Stimulated activated naive CD8-positive, alpha-beta T cell treated with anti-CD3 and anti-CD28 coated beads, Interleukin-15, amount 100 ng/mL, for 72 hours (primary cell): ENCODE measurements at regions not wholly inside any gene's neighbourhood (a gene's known extent, or its start where the extent isn't known, plus 50 kb on each side); places are given as distances from the start of the nearest gene placed in this dataset.

ENCODE experiments used
- ATAC-seq: fragments of 150-1000 bp; cut with Tn5 transposase; 2 replicates; pipeline ENCODE4 v1.10.0; 2021; ENCODE audit warnings: mild to moderate bottlenecking, moderate library complexity
- DNase-seq, 2 donors: peaks; one replicate each; pipeline ENCODE4 v3.0.0; 2021 to 2022
- H3K27ac Mint-ChIP-seq, 2 donors: one replicate each; pipeline ENCODE4 v1.8.0; 2022; ENCODE audit warnings: mild to moderate bottlenecking in 2 of 2, mixed read lengths in 2 of 2, moderate library complexity in 2 of 2
- H3K27me3 Mint-ChIP-seq: one replicate; pipeline ENCODE4 v1.8.0; 2022; ENCODE audit warnings: mixed read lengths
- H3K4me1 Mint-ChIP-seq: one replicate; pipeline ENCODE4 v1.8.0; 2022; ENCODE audit warnings: mild to moderate bottlenecking, mixed read lengths
- H3K4me3 Mint-ChIP-seq, 2 donors: one replicate each; pipeline ENCODE4 v1.8.0; 2022; ENCODE audit warnings: mild to moderate bottlenecking in 2 of 2, mixed read lengths in 2 of 2, moderate library complexity in 1 of 2
- H3K9me3 Mint-ChIP-seq, 2 donors: one replicate each; pipeline ENCODE4 v1.8.0; 2022; ENCODE audit warnings: mixed read lengths in 2 of 2

DNA sequence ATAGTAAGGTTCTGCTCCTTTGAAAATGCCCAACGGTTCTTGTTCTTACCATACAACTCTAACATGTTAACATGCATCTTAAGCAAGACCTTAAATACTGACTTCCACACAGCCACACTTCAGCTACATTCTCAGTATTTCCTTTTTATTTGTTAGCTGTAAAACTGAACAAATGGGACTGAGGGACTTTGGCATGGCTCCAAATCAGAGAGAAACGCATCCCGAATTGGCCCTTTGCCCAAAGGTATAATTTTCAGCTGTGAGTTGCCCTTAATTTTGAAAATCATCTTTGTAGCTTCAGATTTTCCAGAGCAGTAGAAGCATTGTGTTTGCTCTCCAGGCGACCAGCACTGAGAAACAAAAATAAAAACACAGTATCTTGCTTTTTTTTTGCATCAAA lies 56.4 kb downstream of the NEUROD6 start:
- Mint-ChIP-seq H3K4me3 (no peak overlapping the region), H3K4me1 (no peaks in the 10 kb centered on the region), H3K27me3 (no peaks in the 10 kb centered on the region), H3K9me3 (peaks cover 0 to 4% of the 10 kb centered on the region in 2 donors), H3K27ac (no peak overlapping the region)
- no peak for ATAC-seq
- no peak for DNase-seq

DNA sequence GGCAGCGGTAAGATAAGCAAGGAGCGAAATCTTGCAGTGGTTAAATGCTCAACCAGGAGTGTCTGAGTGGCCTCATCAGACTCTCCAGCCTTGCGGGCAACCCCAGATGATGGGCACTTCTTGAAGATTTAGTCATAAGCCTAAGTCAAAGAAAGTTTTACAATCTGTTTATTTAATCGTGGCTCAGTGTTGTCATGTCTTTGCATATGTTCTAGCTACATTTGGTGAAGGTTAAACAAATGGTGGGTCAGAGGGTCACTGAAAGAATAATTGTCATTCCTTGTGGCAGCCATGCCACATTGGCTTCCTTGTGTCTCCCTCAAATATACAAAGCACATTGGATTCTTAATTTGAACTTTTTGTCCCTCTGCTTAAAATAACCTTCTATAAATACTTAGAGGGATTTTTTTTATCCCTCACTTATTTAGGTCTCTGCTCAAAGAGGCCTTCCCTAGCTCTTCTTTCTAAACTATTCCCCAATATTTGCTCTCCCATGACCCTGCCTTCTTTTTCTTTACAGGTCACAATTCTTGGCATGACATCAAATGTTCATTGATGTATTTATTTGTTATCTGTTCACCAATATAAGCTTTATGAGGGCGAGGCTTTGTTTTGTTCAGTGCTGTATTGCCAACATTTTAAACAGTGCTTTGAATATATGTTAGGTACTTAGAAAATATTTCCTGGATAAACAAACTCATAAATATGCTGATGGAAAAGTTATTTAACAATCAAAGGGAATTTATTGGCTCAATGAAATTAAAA lies 68.7 kb downstream of the NEUROD6 start:
- H3K27me3 Mint-ChIP-seq, result no peaks in the 10 kb centered on the region
- no peak for ATAC-seq
- no peaks in the 10 kb centered on the region for H3K9me3 Mint-ChIP-seq
- no peak for DNase-seq
- H3K4me1 Mint-ChIP-seq, result no peaks in the 10 kb centered on the region
- H3K27ac Mint-ChIP-seq, result no peak overlapping the region
- H3K4me3 Mint-ChIP-seq, result no peak overlapping the region

DNA sequence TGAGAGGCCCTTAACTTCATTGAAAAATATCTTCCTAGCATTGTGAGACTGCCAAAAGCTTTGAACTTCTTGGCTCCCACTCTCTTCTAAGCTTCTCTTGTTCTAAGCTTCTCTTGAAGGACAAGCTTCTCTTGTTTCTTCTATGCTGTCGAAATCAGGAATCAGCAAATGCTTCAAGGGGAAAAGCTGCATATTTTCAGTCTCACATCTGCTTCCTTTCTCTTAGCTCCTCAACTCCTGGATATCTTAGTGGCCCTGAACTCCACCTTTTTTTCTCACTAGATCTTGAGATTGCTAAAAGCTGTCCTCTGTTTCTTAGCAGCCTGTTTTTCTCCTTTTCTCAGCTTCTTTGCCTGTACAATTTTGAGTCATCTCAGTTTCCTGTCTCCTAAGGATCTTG lies 73.0 kb downstream of the NEUROD6 start:
- Mint-ChIP-seq H3K4me3 (no peak overlapping the region), H3K4me1 (no peaks in the 10 kb centered on the region), H3K27ac (no peak overlapping the region), H3K9me3 (no peaks in the 10 kb centered on the region), H3K27me3 (no peaks in the 10 kb centered on the region)
- no peak for DNase-seq
- ATAC-seq, result no peak

DNA sequence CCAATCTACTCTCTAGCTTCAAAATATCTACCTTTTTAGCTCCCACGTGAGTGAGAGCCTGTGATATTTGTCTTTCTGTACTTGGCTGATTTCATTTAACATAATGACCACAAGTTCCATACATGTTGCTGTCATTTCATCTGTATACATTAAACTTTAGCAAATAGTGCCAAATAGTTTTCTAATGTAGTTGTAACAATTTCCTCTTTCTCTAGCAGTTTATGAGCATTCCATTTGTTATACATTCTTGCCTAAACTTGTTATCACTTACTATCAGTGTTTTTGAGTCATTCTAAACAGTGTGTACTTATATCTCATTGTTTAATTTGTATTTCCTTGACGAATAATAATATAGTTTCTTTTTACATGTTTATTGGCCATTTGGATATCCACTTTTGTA lies 77.2 kb downstream of the NEUROD6 start:
- no peak for DNase-seq
- no peaks in the 10 kb centered on the region for H3K9me3 Mint-ChIP-seq
- H3K27me3 Mint-ChIP-seq, result no peaks in the 10 kb centered on the region
- no peak overlapping the region for H3K27ac Mint-ChIP-seq
- ATAC-seq, result no peak
- H3K4me3 Mint-ChIP-seq, result no peak overlapping the region
- H3K4me1 Mint-ChIP-seq, result no peaks in the 10 kb centered on the region

DNA sequence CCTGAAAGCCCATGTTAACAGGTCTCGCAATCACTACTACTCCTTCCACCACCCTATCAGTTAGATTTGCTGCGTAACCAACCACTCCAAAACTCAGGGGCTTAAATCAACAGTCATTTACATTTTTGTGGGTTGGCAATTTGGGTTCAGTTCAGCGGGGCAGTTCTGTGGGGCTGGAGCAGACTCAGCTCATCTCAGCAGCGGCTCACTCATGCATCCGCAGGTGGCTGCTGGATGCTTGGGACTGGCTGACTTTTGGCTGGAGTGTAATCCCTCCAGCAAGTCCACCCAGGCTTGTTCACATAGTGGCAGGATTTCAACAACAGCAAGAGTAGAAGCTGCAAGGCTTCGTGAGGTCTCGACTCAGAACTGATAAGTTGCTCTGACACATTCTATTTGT lies 79.2 kb downstream of the NEUROD6 start:
- DNase-seq (no peak), ATAC-seq (no peak)
- H3K4me3 Mint-ChIP-seq, result no peak overlapping the region

DNA sequence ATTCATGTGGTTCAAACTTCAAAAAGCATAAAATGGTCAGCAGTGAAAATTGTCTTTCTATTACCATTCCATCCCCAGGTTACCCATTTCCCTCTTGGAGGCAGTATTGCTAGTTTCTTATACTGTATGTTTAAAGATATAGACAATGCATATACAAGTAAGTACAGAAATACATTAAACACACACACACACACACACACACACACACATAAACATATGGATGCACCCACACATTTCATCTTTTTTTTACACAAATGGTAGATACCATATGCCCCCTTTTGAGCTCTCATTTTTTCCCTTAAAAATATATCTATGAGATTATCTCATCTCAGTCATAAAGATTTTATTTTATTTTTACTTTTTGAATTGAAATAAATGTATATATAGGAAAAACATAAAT lies 79.7 kb downstream of the NEUROD6 start:
- no peak overlapping the region for H3K4me3 Mint-ChIP-seq
- no peak for ATAC-seq
- H3K27me3 Mint-ChIP-seq, result no peaks in the 10 kb centered on the region
- H3K27ac Mint-ChIP-seq, result no peak overlapping the region
- H3K9me3 Mint-ChIP-seq, result no peaks in the 10 kb centered on the region
- no peak for DNase-seq
- H3K4me1 Mint-ChIP-seq, result no peaks in the 10 kb centered on the region

More for the DNA sequence above, 79.2 kb downstream of the NEUROD6 start:
- Mint-ChIP-seq H3K4me1 (no peaks in the 10 kb centered on the region), H3K9me3 (no peaks in the 10 kb centered on the region), H3K27me3 (no peaks in the 10 kb centered on the region), H3K27ac (no peak overlapping the region)

DNA sequence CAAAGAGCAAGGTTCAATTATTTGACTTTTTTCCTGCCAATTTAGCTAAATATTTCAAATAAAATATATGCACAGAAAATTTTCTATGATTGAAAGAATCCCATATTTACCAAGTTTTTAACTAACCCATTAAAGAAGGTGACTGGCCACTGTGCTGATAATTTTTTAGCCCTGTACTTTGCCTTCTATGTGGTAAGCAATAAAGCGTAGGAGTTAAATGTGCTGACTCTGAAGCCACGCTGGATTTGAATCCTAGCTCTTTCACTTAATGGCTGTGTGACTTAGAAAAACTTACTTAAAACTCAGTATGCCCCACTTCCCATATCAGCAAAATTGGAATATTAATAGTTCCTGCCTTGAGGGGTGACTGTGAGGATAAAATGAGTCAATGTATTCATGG lies 82.1 kb downstream of the NEUROD6 start:
- DNase-seq (no peak), ATAC-seq (no peak)
- Mint-ChIP-seq H3K27me3 (no peaks in the 10 kb centered on the region), H3K4me3 (no peak overlapping the region), H3K4me1 (no peaks in the 10 kb centered on the region), H3K27ac (no peak overlapping the region), H3K9me3 (no peaks in the 10 kb centered on the region)

DNA sequence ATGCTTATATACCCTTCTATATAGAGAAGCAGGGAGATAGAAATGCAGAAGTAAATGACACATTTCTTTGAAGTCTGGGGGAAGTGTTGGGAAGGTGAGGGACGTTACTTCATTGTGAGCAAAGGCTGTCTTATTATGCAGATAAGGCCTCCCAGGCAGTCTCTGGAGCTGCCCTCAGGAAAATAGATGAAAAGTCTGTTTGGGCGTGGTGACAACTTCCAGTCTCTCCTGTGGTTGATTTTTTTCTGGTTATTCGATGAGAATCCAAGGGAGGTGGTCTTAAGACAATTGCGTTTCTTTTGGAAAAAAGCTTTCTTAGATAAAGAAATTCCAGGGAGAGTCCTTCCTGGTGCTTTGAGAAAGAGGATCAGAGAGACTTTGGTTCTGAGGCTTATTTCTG lies 84.0 kb downstream of the NEUROD6 start:
- Mint-ChIP-seq H3K9me3 (no peaks in the 10 kb centered on the region), H3K4me1 (no peaks in the 10 kb centered on the region)
- ATAC-seq, result no peak

DNA sequence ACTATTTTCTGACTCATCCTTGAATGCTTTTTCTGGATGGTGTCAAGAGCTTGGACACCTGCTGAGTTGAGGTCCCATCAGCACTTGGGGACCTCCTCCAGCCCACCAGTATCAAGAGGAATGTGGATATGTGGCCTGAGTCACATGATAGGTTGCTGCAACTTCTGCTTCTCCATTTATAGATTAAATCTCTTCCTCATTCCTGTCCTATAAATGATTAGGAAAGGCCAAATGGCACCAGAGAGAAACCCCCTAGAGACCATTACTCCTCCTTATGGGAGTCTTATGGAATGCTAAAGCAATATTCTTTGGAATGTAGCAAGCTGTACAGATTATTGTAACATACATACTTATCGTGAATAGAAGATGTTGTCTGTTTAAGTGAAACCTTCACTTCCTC lies 85.6 kb downstream of the NEUROD6 start:
- Mint-ChIP-seq H3K27ac (no peak overlapping the region), H3K4me3 (no peak overlapping the region), H3K9me3 (no peaks in the 10 kb centered on the region)

More for the DNA sequence above, 84.0 kb downstream of the NEUROD6 start:
- Mint-ChIP-seq H3K27ac (no peak overlapping the region), H3K4me3 (no peak overlapping the region), H3K27me3 (no peaks in the 10 kb centered on the region)
- no peak for DNase-seq

DNA sequence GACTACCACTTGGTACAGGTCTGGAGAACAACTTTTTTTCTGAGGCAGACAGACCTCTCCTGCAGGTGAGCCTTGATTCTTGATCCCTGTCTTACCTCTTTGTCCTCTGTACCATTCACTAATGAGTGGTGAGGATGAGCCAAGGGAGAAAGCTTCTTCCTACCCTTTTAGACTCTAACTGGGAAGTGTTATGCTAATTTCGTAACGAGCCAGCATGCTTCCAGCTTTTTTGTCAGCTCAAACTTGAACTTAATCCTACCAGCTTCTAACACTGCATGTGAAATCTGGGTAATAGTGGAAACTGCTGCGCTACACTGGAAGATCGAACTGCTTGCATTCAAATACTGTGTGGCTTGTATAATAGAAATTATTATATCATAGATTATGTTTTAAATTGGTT lies 87.0 kb downstream of the NEUROD6 start:
- no peaks in the 10 kb centered on the region for H3K27me3 Mint-ChIP-seq
- H3K4me3 Mint-ChIP-seq, result no peak overlapping the region
- no peak for DNase-seq
- no peak overlapping the region for H3K27ac Mint-ChIP-seq
- no peaks in the 10 kb centered on the region for H3K4me1 Mint-ChIP-seq
- ATAC-seq, result no peak
- no peaks in the 10 kb centered on the region for H3K9me3 Mint-ChIP-seq

More for the DNA sequence above, 85.6 kb downstream of the NEUROD6 start:
- DNase-seq (no peak), ATAC-seq (no peak)
- Mint-ChIP-seq H3K27me3 (no peaks in the 10 kb centered on the region), H3K4me1 (no peaks in the 10 kb centered on the region)

DNA sequence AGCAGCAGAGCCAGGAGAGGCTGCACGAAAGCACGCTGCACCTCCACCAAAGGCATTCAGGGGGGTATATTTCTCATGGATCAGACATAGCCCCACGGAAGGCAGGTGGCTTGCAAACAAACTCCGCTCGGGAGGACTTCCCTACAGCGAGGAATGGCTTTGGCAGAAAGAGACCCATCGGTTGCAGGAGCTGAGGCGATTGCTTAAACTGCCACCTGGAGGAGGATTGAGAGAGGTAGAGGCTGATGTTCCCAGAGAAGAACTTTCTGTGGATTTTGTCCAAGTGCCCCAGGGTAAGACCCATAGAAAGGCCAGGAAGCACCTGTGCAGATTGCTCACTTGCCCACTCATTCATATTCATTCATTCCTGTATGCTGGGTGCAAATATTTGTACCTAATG lies 89.1 kb downstream of the NEUROD6 start:
- ATAC-seq (no peak), DNase-seq (no peak)
- Mint-ChIP-seq H3K4me1 (no peaks in the 10 kb centered on the region), H3K9me3 (no peaks in the 10 kb centered on the region), H3K27me3 (no peaks in the 10 kb centered on the region), H3K27ac (no peak overlapping the region), H3K4me3 (no peak overlapping the region)

DNA sequence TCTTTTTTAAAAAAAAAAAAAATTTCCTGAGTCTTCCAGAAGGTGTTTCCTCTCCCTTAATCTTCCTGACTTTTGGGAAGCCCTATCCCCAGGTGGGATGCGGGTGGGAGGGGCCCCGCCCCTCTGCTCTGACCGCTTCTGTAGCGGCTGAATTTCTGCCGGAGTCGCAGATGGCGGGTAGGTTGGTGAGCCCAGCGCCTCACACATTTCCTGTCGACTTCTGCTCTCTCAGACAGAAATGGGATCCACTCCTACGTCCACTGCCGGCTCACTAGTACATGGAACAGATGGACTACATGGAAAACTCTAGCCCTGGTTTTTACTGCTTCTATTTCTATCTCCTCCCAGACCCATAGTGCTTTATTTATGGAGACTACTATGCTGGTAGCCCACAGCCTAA lies 90.9 kb downstream of the NEUROD6 start:
- no peaks in the 10 kb centered on the region for H3K4me1 Mint-ChIP-seq
- H3K9me3 Mint-ChIP-seq, result no peaks in the 10 kb centered on the region
- DNase-seq, result no peak
- no peak overlapping the region for H3K27ac Mint-ChIP-seq
- ATAC-seq, result no peak
- no peak overlapping the region for H3K4me3 Mint-ChIP-seq
- peaks cover 5% of the 10 kb centered on the region for H3K27me3 Mint-ChIP-seq

DNA sequence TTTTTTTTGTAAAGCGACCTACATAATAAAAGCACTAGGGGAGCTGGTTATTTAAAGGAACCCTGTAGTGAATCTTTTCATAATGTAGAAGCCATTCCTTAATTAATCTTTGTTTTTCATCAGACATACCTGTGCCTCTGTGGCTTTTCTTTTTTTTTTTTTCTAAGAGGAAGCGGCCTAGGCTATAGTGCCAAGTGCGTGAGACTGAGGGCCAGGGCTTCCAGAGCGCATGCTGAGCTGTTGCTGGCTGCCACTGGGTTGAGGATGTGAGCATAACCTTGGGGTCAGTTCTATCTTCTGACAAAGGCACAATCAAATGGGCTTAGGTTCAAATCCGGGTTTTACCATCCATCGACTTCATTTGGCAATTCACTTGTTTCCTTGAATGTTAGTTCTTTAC lies 103.7 kb downstream of the NEUROD6 start:
- no peaks in the 10 kb centered on the region for H3K9me3 Mint-ChIP-seq
- no peak overlapping the region for H3K27ac Mint-ChIP-seq
- ATAC-seq (no peak), DNase-seq (no peak)
- H3K27me3 Mint-ChIP-seq, result no peaks in the 10 kb centered on the region
- H3K4me3 Mint-ChIP-seq, result no peak overlapping the region
- no peaks in the 10 kb centered on the region for H3K4me1 Mint-ChIP-seq

DNA sequence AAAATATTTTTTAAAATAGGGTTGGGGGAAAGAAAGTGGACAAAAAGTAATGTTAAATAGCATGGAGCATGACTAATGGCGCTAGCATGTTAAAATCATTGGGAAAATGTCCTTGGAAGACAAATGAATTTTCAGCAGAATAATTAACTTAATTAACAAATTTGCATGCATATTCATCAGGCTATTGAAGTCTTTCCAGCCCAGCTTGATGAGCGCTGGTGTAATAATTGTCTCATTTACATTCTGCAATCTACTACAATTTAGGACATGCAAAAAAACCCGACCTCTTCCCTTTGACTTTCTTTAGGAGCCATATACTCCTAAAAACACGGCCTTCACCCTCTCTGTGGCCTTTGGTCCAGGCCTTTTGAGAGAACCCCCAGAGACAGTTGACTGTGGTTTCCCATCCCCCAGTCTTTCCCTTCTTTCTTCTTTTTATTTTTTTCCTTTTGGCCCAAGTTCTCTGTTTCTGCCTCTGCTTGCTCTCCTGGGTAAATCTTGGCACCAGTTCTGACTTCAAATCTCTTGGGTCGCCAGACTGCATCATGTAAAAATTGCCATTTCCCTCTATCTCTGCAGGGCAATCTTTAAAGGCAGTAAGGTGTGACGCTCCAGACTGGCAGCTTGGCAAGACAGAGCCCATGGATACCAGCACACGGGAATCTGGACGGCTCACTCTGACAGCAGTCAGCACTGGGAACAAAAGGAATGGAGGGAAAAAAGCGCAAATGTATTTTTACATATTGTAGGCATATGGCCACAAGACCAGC lies 105.5 kb downstream of the NEUROD6 start:
- no peak overlapping the region for H3K27ac Mint-ChIP-seq
- H3K4me1 Mint-ChIP-seq, result no peaks in the 10 kb centered on the region
- H3K9me3 Mint-ChIP-seq, result no peaks in the 10 kb centered on the region
- H3K27me3 Mint-ChIP-seq, result no peaks in the 10 kb centered on the region
- DNase-seq, result no peak
- no peak for ATAC-seq
- no peak overlapping the region for H3K4me3 Mint-ChIP-seq

DNA sequence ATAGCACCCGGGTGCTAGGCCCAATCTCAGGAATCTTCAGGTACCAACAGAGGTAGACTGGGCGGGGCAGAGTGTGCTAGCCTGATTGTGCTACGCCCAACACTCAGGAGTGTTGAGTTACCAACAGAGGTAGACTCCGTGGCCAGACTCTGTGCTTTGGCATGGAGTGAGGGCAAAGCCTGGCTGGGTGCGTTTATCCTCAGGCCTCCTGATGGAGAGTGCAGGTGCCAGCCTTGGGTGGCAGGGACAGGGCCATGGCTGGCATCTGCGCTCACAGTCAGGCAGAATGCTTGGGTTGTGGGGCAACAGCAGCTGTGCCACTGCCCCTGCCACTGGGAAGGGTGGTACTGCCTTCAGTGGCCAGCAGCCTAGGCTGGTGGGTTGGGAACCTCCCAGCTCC lies 111.6 kb downstream of the NEUROD6 start:
- H3K9me3 Mint-ChIP-seq, result peaks cover 6 to 22% of the 10 kb centered on the region in 2 donors
- DNase-seq (no peak), ATAC-seq (peak; percentile 37)
- no peak overlapping the region for H3K4me3 Mint-ChIP-seq
- H3K27me3 Mint-ChIP-seq, result no peaks in the 10 kb centered on the region
- no peaks in the 10 kb centered on the region for H3K4me1 Mint-ChIP-seq
- no peak overlapping the region for H3K27ac Mint-ChIP-seq

DNA sequence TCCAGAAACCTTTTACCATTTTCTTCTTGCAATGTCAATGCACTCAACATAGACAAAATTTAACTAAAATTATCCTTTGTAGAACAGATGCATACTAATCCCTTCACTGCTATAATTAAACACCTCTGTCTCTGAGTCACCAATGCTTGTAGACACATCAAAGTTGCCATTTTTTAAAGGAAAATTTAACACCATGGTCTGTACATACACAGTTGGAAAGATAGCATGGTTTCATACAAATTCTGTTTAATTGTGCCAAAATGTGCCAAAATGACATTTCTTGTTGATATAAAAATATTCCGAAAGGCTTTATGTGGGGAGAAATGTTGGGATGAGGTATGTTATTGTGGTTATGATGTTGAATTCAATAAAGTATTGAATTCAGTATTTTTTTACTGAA lies 125.8 kb downstream of the NEUROD6 start:
- Mint-ChIP-seq H3K9me3 (no peaks in the 10 kb centered on the region), H3K27me3 (no peaks in the 10 kb centered on the region), H3K4me3 (no peak overlapping the region), H3K4me1 (no peaks in the 10 kb centered on the region), H3K27ac (no peak overlapping the region)
- no peak for DNase-seq
- ATAC-seq, result no peak
